Small intestine (tissue), 7 donors: ENCODE measurements at regions not wholly inside any gene's neighbourhood (a gene's known extent, or its start where the extent isn't known, plus 50 kb on each side); places are given as distances from the start of the nearest gene placed in this dataset.

Source experiments
- DNase-seq, 2 donors: peaks; one replicate each; pipeline versions ENCODE4 v3.0.0 to v3.0.0-alpha.2; 2013
- FAIRE-seq: peaks from 2 replicates; lab custom pipeline; 2012; peaks lifted over from hg19 to GRCh38; lab: Jason Lieb, UNC
- H3K27ac ChIP-seq, 3 donors: one replicate each; pipeline ENCODE4 v1.5.1; 2013; ENCODE audit warnings: low read length in 2 of 3, mild to moderate bottlenecking in 2 of 3, control low read depth in 1 of 3, inconsistent platforms in 1 of 3, low read depth in 1 of 3, moderate library complexity in 1 of 3
- H3K27me3 ChIP-seq, 3 donors: one replicate each; pipeline ENCODE4 v1.6.1; 2013; ENCODE audit warnings: low read length in 3 of 3, inconsistent platforms in 1 of 3; ENCODE audit not compliant: control insufficient read depth in 3 of 3, insufficient read depth in 3 of 3
- H3K36me3 ChIP-seq, 3 donors: one replicate each; pipeline ENCODE4 v1.6.1; 2013; ENCODE audit warnings: low read length in 3 of 3, inconsistent platforms in 1 of 3, low read depth in 1 of 3, mild to moderate bottlenecking in 1 of 3, moderate library complexity in 1 of 3; ENCODE audit not compliant: control insufficient read depth in 3 of 3, insufficient read depth in 2 of 3
- H3K4me1 ChIP-seq, 3 donors: one replicate each; pipeline ENCODE4 v1.6.1; 2013; ENCODE audit warnings: low read length in 2 of 3, inconsistent platforms in 1 of 3, low read depth in 1 of 3, mild to moderate bottlenecking in 1 of 3, moderate library complexity in 1 of 3; ENCODE audit not compliant: control insufficient read depth in 3 of 3, insufficient read depth in 2 of 3
- H3K4me3 ChIP-seq, 3 donors: one replicate each; pipeline ENCODE4 v1.5.1; 2013; ENCODE audit warnings: low read length in 3 of 3, control low read depth in 1 of 3, inconsistent platforms in 1 of 3, low read depth in 1 of 3, mild to moderate bottlenecking in 1 of 3, moderate library complexity in 1 of 3
- H3K9me3 ChIP-seq, 2 donors: one replicate each; pipeline ENCODE4 v1.6.1; 2013; ENCODE audit warnings: low read depth in 1 of 2, low read length in 1 of 2; ENCODE audit not compliant: control insufficient read depth in 2 of 2, insufficient read depth in 1 of 2
- WGBS, 3 donors: extraction: QIAGEN DNeasy Blood & Tissue Kit; methylation state at CpG; one replicate each; pipeline ENCODE4 v1.1.7; 2013; 5-methylcytosine and 5-hydroxymethylcytosine counted together
- donor health status: healthy with polysubstance abuse.
- donor health status: control.
- donor health status: control.
- donor health status: Bipolar disorder and iron deficiency.
- donor health status: healthy.

GRCh38 chr3:18868911-18869689 lies 279.2 kb upstream of the KCNH8 start:
- Histone ChIP-seq H3K27me3 (no peaks in the 10 kb centered on the region), H3K4me3 (no peak overlapping the region), H3K36me3 (no peaks in the 10 kb centered on the region), H3K4me1 (no peaks in the 10 kb centered on the region), H3K9me3 (no peaks in the 10 kb centered on the region), H3K27ac (no peak overlapping the region)
- no peak for FAIRE-seq
- no peak for DNase-seq
- 82 to 86% (median 86%) methylated on average over 4 of the region's 4 CpGs for WGBS, 3 donors

- Histone ChIP-seq H3K4me3 (no peak overlapping the region), H3K4me1 (no peaks in the 10 kb centered on the region), H3K9me3 (no peaks in the 10 kb centered on the region), H3K27ac (no peak overlapping the region), H3K36me3 (no peaks in the 10 kb centered on the region), H3K27me3 (no peaks in the 10 kb centered on the region)
- 41 to 69% (median 46%) methylated on average over 1 of the region's 1 CpG for WGBS, 3 donors
- no peak for DNase-seq
- no peak for FAIRE-seq
These were observed 281.4 kb upstream of the KCNH8 start for GRCh38 chr3:18866899-18867298.

- no peak for FAIRE-seq
- 69 to 79% (median 74%) methylated on average over 3 of the region's 3 CpGs for WGBS, 3 donors
- DNase-seq = no peak
These were observed 283.2 kb upstream of the KCNH8 start for GRCh38 chr3:18864933-18865731.

GRCh38 chr3:18862077-18862476 lies 286.2 kb upstream of the KCNH8 start:
- Histone ChIP-seq H3K27ac (no peak overlapping the region), H3K36me3 (no peaks in the 10 kb centered on the region), H3K27me3 (no peaks in the 10 kb centered on the region), H3K4me3 (no peak overlapping the region), H3K4me1 (no peaks in the 10 kb centered on the region), H3K9me3 (no peaks in the 10 kb centered on the region)
- DNase-seq = no peak
- FAIRE-seq = no peak
- 84 to 96% (median 89%) methylated on average over 2 of the region's 2 CpGs for WGBS, 3 donors

More at GRCh38 chr3:18864933-18865731, 283.2 kb upstream of the KCNH8 start:
- Histone ChIP-seq H3K36me3 (no peaks in the 10 kb centered on the region), H3K27ac (no peak overlapping the region), H3K4me1 (no peaks in the 10 kb centered on the region), H3K4me3 (no peak overlapping the region), H3K27me3 (no peaks in the 10 kb centered on the region), H3K9me3 (no peaks in the 10 kb centered on the region)

- FAIRE-seq = no peak
- H3K27ac ChIP-seq = no peak overlapping the region
- H3K4me3 ChIP-seq = no peak overlapping the region
- DNase-seq = no peak
- no peaks in the 10 kb centered on the region for H3K27me3 ChIP-seq
- WGBS, 3 donors = 60 to 61% (median 60%) methylated on average over 3 of the region's 3 CpGs
- H3K36me3 ChIP-seq = no peaks in the 10 kb centered on the region
- H3K4me1 ChIP-seq = no peaks in the 10 kb centered on the region
- H3K9me3 ChIP-seq = no peaks in the 10 kb centered on the region
These were observed 287.2 kb upstream of the KCNH8 start for GRCh38 chr3:18861137-18861536.

GRCh38 chr3:18853269-18853668 lies 295.0 kb upstream of the KCNH8 start:
- H3K4me3 ChIP-seq = no peak overlapping the region
- WGBS, 3 donors = 26 to 53% (median 52%) methylated on average over 1 of the region's 1 CpG
- H3K36me3 ChIP-seq = no peaks in the 10 kb centered on the region
- H3K27ac ChIP-seq = no peak overlapping the region
- no peaks in the 10 kb centered on the region for H3K9me3 ChIP-seq
- FAIRE-seq (no peak), DNase-seq (no peak)
- no peaks in the 10 kb centered on the region for H3K27me3 ChIP-seq
- no peaks in the 10 kb centered on the region for H3K4me1 ChIP-seq

- no peaks in the 10 kb centered on the region for H3K9me3 ChIP-seq
- no peaks in the 10 kb centered on the region for H3K27me3 ChIP-seq
- H3K4me3 ChIP-seq = no peak overlapping the region
- H3K36me3 ChIP-seq = no peaks in the 10 kb centered on the region
- no peak overlapping the region for H3K27ac ChIP-seq
- no peaks in the 10 kb centered on the region for H3K4me1 ChIP-seq
- no peak for FAIRE-seq
- DNase-seq = peak in 1 of 2 donors; percentile 7
- 36 to 57% (median 42%) methylated on average over 5 of the region's 5 CpGs for WGBS, 3 donors
These were observed 300.6 kb upstream of the KCNH8 start for GRCh38 chr3:18847583-18848197.

- WGBS, 3 donors = 42 to 58% (median 47%) methylated on average over 1 of the region's 1 CpG
- Histone ChIP-seq H3K9me3 (no peaks in the 10 kb centered on the region), H3K27me3 (no peaks in the 10 kb centered on the region), H3K4me1 (no peaks in the 10 kb centered on the region), H3K4me3 (no peak overlapping the region), H3K36me3 (no peaks in the 10 kb centered on the region), H3K27ac (no peak overlapping the region)
- FAIRE-seq (no peak), DNase-seq (no peak)
These were observed 304.3 kb upstream of the KCNH8 start for GRCh38 chr3:18843983-18844382.
